ENCODE measurements at regions not wholly inside any gene's neighbourhood (a gene's known extent, or its start where the extent isn't known, plus 50 kb on each side); places are given as distances from the start of the nearest gene placed in this dataset.

DNA sequence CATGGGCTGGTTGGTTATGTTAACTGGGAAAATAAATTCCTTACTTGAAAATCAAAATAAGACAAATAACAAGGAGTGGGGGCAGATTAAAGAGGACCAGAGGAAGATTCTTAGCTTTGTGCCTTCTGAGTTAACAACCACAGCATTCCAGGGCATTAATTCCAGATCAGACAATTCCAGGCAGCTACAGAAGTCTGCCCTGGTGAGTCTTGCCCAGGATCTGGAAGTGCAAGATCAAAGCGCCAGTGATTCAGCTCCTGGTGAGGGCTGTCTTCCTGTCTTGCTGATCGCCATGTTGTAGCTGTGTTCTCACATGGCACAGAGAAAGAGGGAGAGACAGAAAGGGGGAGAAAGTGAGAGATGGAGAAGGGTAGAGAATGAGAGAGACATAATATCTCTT is 65.6 kb downstream of the ANXA2R start:
- no peak overlapping the region for H3K4me3 ChIP-seq (ENCODE audit: low read depth, low read length)
- TF ChIP-seq, protein P1, sequence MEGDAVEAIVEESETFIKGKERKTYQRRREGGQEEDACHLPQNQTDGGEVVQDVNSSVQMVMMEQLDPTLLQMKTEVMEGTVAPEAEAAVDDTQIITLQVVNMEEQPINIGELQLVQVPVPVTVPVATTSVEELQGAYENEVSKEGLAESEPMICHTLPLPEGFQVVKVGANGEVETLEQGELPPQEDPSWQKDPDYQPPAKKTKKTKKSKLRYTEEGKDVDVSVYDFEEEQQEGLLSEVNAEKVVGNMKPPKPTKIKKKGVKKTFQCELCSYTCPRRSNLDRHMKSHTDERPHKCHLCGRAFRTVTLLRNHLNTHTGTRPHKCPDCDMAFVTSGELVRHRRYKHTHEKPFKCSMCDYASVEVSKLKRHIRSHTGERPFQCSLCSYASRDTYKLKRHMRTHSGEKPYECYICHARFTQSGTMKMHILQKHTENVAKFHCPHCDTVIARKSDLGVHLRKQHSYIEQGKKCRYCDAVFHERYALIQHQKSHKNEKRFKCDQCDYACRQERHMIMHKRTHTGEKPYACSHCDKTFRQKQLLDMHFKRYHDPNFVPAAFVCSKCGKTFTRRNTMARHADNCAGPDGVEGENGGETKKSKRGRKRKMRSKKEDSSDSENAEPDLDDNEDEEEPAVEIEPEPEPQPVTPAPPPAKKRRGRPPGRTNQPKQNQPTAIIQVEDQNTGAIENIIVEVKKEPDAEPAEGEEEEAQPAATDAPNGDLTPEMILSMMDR (IDR thresholded peaks at IDR 0.05; ENCODE audit: insufficient read depth, low read depth, low read length), result no peak
- DNase-seq (ENCODE audit: low read depth), result no peak

DNA sequence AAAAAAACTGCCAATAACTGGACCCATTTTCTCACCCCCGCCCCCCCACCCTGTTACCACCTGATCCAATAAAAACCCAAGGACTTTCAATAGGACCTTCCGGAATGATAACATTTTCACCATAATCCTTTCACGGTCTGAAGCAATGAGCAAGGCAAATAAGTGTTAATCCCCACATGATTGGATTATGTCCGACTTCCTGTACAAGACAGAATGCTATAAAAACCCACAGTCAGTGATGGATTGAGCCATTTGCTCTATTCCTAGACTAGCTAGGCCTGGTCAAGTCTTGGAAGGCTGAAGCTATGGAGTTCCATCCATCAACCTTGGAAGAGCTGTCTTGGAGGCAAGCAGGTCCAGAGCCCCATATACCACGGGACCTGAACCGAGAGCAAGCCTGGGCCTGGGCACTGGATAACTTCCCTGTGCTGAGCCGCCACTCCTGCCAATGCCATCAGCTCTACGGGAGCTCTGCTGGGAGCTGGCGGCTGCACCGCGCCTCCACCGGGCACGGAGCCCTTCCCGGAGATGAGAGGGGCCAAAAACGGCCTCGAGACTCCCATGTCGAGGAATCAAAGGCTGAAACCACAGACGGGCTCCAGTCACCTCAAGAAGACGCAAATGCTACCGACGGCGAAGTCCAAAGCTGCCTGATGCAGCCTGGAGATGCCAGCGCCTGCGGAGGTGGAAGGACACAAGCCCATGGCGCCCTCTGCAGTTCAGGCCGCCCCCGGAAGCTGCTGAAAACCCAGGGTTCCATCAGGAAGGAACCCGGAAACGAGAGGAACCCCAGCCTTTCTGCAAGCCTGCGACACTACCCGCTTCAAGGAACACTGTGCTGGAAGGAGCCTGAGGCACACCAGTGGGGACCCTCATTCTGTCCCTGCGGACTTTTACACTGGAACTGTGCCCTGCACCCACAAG is 69.2 kb downstream of the ANXA2R start:
- DNase-seq (ENCODE audit: low read depth), result no peak
- no peak overlapping the region for H3K4me3 ChIP-seq (ENCODE audit: low read depth, low read length)
- TF ChIP-seq, protein P1 (IDR thresholded peaks at IDR 0.05; ENCODE audit: insufficient read depth, low read depth, low read length), result peak; percentile 33

DNA sequence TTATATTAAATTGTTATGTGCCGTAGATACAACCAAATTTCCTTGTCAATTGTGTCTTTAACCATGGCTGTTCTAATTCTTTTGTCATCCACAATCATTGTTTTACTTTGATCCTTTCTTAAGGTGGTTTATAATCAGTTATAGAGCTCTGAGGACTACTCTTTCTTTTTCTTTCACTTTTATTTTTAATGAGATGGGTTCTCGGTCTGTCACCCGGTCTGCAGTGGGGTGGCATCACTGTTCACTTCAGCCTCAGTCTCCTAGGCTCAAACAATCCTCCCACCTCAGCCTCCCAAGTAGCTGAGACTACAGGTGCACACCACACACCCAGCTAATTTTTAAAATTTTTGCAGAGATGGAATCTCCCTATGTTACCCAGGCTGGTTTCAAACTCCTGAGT is 74.2 kb downstream of the ANXA2R start:
- H3K4me3 ChIP-seq (ENCODE audit: low read depth, low read length), result no peak overlapping the region
- no peak for DNase-seq (ENCODE audit: low read depth)
- TF ChIP-seq, protein P1 (IDR thresholded peaks at IDR 0.05; ENCODE audit: insufficient read depth, low read depth, low read length), result no peak

DNA sequence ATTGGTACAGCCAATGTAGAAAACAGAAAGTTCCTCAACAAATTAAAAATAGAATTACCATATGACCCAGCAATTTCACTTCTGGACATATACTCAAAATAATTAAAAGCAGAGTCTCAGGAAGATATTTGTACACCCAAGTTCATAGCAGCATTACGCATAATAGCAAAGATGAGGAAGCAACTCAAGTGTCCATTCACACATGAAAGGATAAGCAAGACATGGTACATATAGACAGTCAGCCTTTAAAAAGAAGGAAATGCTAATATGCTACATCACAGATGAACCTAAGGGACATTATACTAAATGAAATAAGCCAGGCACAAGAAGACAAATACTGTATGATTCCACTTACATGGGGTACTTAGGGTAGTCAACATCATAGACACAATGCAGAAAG is 76.7 kb downstream of the ANXA2R start:
- TF ChIP-seq, protein P1 (IDR thresholded peaks at IDR 0.05; ENCODE audit: insufficient read depth, low read depth, low read length), result no peak
- no peak overlapping the region for H3K4me3 ChIP-seq (ENCODE audit: low read depth, low read length)

DNA sequence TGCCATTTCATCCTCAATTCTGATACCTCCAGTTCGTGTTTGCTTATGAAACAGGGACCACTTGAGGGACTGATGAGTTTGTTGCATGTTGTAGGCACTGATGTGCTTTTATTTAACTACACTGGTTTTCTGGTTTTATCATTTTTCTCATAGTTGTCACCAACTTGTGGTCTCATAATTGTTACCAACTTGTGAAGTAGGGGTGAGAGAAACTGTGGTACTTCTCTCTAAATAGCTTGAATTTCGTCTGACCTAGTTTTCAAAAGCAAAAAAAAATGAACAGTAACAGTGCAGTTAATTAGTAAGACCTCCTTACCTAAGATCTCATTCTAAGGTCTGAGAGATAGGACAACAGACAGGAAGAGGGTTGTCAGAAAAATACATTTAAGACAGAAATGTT is 78.0 kb downstream of the ANXA2R start:
- TF ChIP-seq, protein P1 (IDR thresholded peaks at IDR 0.05; ENCODE audit: insufficient read depth, low read depth, low read length), result no peak
- H3K4me3 ChIP-seq (ENCODE audit: low read depth, low read length), result no peak overlapping the region
- no peak for DNase-seq (ENCODE audit: low read depth)

More for the DNA sequence above, 76.7 kb downstream of the ANXA2R start:
- no peak for DNase-seq (ENCODE audit: low read depth)

DNA sequence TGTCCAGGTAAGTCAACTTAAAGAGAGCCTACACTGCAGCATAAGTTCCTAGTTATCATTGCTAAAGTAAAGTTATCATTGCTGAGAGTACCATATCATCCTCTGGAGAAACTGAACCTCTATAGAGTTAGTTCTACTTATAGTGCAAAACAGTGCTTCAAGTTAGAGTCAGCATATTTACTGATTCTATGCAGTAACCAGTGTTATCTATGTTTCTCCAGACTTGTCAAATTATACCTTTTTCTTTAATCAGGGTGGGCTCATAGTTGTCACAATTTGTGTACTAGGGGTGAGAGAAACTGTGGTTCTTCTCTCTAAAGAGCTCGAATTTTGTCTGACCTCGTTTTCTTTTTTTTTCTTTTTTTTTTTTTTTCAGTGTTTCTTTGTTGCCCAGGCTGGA is 79.6 kb downstream of the ANXA2R start:
- DNase-seq (ENCODE audit: low read depth), result no peak
- no peak overlapping the region for H3K4me3 ChIP-seq (ENCODE audit: low read depth, low read length)
- TF ChIP-seq, protein P1 (IDR thresholded peaks at IDR 0.05; ENCODE audit: insufficient read depth, low read depth, low read length), result no peak
